ENCODE measurements at regions not wholly inside any gene's neighbourhood (a gene's known extent, or its start where the extent isn't known, plus 50 kb on each side); places are given as distances from the start of the nearest gene placed in this dataset.

DNA sequence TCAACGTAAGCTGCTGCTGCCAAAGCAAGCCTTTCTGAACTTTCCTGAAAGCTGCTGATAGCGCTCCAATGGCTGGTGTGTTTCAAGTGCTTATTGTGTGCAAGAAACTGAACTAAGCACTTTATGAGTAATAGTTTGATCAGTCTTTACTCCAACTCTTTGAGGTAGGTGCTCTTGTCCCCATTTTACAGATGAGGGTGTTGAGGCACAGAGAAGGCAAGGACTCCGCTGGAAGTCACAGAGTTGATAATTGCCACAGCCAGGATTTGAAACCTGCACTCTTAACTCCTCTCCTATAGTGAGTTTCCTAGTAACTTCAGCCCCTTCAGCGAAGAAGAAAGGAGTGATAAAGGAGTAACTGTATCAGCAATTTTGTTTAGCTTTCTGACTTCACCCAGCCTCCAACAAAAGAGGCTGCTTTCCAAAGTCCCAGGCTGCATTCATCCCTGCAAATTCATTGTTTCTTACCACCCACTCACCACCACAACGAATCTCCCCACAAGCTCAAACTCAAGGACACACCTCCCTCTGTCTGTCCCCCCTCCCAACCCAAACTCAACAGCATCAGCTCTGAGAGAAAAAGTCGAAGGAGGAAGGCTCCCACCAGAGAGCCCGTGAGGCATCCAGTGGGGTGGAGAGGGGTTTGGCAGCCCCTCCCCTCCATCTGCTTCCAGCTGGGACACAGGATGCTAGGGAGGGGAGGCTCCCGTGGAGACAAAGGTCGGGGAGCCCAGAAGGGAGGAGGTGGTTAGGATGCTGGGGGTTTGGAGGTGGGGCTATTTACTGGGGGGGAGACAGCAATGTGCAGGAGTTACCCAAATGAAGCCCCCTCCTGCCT lies 139.6 kb downstream of the NAV1 start:
- H3K4me1 ChIP-seq (replicated peaks): peaks cover 20% of the 10 kb centered on the region
- H3K27ac ChIP-seq: no peak overlapping the region
- H3K4me3 ChIP-seq: no peak overlapping the region
- peak in 1 of 2 experiments; percentile 41 for DNase-seq (ENCODE audit: low read depth in 1 of 2, low spot score in 2 of 2)
- H3K27me3 ChIP-seq (replicated peaks): no peaks in the 10 kb centered on the region
- H3K36me3 ChIP-seq: no peaks in the 10 kb centered on the region
- no peaks in the 10 kb centered on the region for H3K9me3 ChIP-seq (replicated peaks)

DNA sequence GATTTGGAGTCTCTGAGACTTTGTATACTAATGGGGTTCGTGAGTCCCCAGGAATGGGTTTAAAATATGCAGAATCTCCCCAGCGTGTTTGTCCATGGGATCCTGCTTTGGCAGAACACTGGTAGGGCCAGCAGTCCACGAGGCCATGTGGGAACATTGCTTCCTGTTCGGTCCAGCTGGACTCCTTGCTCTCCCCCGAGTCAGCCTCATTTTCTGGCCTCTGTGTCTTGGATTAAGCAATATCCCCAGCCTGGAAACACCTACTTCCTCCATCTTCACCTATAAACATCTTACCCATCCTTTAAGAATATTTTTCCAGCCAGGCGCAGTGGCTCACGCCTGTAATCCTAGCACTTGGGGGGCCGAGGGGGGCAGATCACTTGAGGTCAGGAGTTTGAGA lies 142.4 kb downstream of the NAV1 start:
- Histone ChIP-seq H3K4me3 (no peak overlapping the region), H3K9me3 (replicated peaks) (no peaks in the 10 kb centered on the region), H3K36me3 (no peaks in the 10 kb centered on the region), H3K27ac (no peak overlapping the region), H3K4me1 (replicated peaks) (peaks cover 15% of the 10 kb centered on the region), H3K27me3 (replicated peaks) (no peaks in the 10 kb centered on the region)
- no peak for DNase-seq (ENCODE audit: low read depth in 1 of 2, low spot score in 2 of 2)

DNA sequence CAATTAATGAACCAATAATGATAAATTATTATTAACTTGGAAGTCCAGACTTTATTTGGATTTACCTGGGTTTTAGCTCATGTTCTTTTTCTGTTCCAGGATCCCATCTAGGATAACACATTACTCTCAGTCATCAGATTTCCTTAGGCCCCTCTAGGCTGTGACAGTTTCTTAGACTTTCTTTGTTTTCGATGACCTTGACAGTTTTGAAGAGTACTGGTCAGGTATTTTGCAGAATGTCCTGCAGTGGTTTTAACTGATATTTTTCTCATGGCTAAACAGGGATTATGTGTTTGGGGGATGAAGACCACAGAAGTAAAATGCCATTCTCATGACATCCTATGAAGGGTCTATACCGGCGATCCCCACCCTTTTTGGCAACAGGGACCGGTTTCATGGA lies 144.0 kb downstream of the NAV1 start:
- DNase-seq (ENCODE audit: low read depth in 1 of 2, low spot score in 2 of 2): no peak
- peaks cover 9% of the 10 kb centered on the region for H3K4me1 ChIP-seq (replicated peaks)
- H3K27ac ChIP-seq: no peak overlapping the region
- H3K27me3 ChIP-seq (replicated peaks): no peaks in the 10 kb centered on the region
- no peak overlapping the region for H3K4me3 ChIP-seq
- H3K9me3 ChIP-seq (replicated peaks): no peaks in the 10 kb centered on the region
- H3K36me3 ChIP-seq: no peaks in the 10 kb centered on the region

DNA sequence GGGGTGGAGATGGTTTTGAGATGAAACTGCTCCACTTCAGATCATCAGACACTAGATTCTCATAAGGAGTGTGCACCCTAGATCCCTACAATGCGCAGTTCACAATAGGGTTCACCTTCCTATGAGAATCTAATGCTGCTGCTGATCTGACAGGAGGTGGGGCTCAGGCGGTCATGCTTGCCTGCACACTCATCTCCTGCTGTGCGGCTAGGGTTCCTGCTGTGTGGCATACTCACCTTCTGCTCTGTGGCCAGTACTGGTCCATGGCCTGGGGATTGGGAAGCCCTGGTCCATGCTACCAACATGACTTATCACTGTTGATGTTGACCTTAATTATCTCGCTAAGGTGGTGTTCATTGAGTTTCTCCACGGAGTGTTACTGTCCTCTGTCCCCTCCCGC lies 144.5 kb downstream of the NAV1 start:
- no peaks in the 10 kb centered on the region for H3K9me3 ChIP-seq (replicated peaks)
- no peaks in the 10 kb centered on the region for H3K27me3 ChIP-seq (replicated peaks)
- no peaks in the 10 kb centered on the region for H3K36me3 ChIP-seq
- peaks cover 5% of the 10 kb centered on the region for H3K4me1 ChIP-seq (replicated peaks)
- H3K27ac ChIP-seq: no peak overlapping the region
- no peak for DNase-seq (ENCODE audit: low read depth in 1 of 2, low spot score in 2 of 2)
- no peak overlapping the region for H3K4me3 ChIP-seq

DNA sequence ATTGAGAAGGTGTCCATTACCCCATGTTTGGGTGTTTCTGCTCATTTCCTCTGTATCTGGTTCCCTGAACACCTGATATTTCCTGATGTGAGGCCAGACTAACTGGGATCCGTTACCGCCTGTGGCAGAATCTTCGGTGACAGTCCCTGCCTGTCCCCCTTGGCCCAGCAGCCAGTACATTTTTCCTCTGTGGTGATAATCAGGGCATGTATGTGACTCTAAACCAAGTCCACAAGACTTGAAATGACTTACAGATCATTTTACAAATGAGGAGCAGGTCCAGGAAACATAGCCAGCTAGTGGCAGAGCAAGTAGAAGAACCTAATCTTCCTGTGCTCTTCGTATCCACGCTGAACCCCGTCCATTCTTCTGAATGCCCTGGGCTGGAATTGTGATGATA lies 143.5 kb upstream of the IPO9 start:
- Histone ChIP-seq H3K27me3 (replicated peaks) (no peaks in the 10 kb centered on the region), H3K36me3 (no peaks in the 10 kb centered on the region), H3K9me3 (replicated peaks) (no peaks in the 10 kb centered on the region), H3K4me1 (replicated peaks) (no peaks in the 10 kb centered on the region), H3K27ac (no peak overlapping the region), H3K4me3 (no peak overlapping the region)
- DNase-seq (ENCODE audit: low read depth in 1 of 2, low spot score in 2 of 2): no peak

DNA sequence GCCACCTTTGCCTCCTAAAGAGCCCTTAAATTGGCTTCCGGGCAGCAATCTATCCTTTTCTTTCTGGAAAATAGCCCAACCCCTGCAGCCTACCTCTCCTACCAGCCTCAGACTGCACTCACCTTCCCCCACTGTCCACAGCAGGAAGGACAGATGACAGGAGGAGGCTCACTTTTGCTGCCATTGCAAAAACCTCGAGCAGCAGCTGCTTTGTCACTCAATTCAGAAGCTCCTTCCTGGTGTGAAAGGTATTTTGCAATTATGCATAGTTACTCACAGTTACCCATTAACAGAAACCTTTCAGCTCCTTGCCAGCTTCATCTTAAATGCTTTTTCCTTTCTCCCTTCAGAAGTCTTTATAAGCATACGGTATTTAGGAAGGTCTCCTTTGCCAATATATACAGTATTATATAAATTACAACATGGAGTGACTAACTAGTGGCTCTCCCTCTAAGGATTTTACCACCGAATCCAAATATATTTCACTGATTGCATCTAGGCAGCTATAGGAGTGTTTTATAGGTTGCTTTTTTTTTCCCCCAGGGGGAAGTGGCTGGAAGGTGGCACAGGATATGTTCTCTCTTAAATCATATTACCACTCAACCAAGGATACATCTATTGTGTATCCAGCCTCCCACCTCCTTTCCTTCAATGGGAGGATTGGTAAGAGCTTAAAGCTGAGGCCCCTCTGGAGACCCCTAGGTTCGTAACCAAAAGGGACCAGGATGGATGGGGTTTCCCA lies 142.1 kb upstream of the IPO9 start:
- no peaks in the 10 kb centered on the region for H3K4me1 ChIP-seq (replicated peaks)
- no peak for DNase-seq (ENCODE audit: low read depth in 1 of 2, low spot score in 2 of 2)
- no peaks in the 10 kb centered on the region for H3K36me3 ChIP-seq
- H3K9me3 ChIP-seq (replicated peaks): no peaks in the 10 kb centered on the region
- H3K27me3 ChIP-seq (replicated peaks): no peaks in the 10 kb centered on the region
- H3K4me3 ChIP-seq: no peak overlapping the region
- no peak overlapping the region for H3K27ac ChIP-seq

DNA sequence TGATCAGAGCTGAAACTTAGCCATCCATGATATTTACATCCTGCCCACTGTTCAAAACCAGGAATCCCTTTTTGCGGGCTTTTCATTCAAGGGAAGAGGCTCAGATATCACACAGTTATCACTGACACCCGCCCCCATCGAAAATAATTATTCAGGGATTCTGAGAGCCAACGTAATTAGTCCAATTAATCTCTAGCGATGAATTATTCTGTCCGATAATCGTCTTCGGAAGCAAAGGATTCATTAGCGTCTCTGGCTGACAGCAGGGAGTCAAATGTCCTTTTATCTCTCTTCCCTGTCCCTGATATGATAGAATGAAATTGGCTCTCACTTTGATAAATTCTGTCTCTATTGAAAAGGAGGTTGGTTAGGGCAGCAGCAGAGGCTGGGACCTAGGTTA lies 140.4 kb upstream of the IPO9 start:
- no peaks in the 10 kb centered on the region for H3K4me1 ChIP-seq (replicated peaks)
- DNase-seq (ENCODE audit: low read depth in 1 of 2, low spot score in 2 of 2): no peak
- no peak overlapping the region for H3K27ac ChIP-seq
- H3K4me3 ChIP-seq: no peak overlapping the region
- H3K9me3 ChIP-seq (replicated peaks): no peaks in the 10 kb centered on the region
- H3K27me3 ChIP-seq (replicated peaks): no peaks in the 10 kb centered on the region
- H3K36me3 ChIP-seq: no peaks in the 10 kb centered on the region

DNA sequence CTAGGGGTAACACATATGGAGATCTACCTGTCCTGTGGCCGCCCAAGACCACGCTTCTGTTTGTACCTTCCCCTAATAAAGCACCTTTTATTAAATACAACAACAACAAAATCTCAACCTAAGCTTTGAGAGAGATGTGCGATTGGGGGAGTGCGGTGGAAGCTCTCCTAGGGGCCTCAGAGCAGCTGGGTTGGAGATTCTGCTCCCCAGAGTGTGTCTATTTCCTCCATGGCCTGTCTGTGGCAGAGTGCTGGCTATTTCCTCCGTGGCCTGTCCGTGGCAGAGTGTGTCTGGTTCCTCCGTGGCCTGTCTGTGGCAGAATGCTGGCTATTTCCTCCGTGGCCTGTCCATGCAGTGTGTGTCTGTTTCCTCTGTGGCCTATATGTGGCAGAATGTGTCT lies 139.3 kb upstream of the IPO9 start:
- no peaks in the 10 kb centered on the region for H3K9me3 ChIP-seq (replicated peaks)
- H3K36me3 ChIP-seq: no peaks in the 10 kb centered on the region
- H3K4me1 ChIP-seq (replicated peaks): peaks cover under 1% of the 10 kb centered on the region; the same call in 1 of the 2 replicates
- no peak for DNase-seq (ENCODE audit: low read depth in 1 of 2, low spot score in 2 of 2)
- no peaks in the 10 kb centered on the region for H3K27me3 ChIP-seq (replicated peaks)
- H3K27ac ChIP-seq: no peak overlapping the region
- no peak overlapping the region for H3K4me3 ChIP-seq

DNA sequence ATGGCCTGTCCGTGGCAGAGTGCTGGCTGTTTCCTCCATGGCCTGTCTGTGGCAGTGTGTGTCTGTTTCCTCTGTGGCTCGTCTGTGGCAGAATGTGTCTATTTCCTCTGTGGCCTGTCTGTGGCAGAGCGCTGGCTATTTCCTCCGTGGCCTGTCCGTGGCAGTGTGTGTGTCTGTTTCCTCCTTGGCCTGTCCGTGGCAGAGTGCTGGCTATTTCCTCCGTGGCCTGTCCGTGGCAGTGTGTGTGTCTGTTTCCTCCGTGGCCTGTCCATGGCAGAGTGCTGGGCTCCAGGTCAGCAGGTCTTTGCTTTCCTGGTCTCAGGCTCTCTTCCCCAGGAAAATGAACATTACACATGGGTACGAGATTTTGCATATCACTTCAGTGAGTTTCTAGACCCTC lies 138.4 kb upstream of the IPO9 start:
- no peak overlapping the region for H3K27ac ChIP-seq
- H3K9me3 ChIP-seq (replicated peaks): no peaks in the 10 kb centered on the region
- no peaks in the 10 kb centered on the region for H3K36me3 ChIP-seq
- peaks cover 7% of the 10 kb centered on the region for H3K4me1 ChIP-seq (replicated peaks)
- no peaks in the 10 kb centered on the region for H3K27me3 ChIP-seq (replicated peaks)
- no peak overlapping the region for H3K4me3 ChIP-seq
- DNase-seq (ENCODE audit: low read depth in 1 of 2, low spot score in 2 of 2): no peak

DNA sequence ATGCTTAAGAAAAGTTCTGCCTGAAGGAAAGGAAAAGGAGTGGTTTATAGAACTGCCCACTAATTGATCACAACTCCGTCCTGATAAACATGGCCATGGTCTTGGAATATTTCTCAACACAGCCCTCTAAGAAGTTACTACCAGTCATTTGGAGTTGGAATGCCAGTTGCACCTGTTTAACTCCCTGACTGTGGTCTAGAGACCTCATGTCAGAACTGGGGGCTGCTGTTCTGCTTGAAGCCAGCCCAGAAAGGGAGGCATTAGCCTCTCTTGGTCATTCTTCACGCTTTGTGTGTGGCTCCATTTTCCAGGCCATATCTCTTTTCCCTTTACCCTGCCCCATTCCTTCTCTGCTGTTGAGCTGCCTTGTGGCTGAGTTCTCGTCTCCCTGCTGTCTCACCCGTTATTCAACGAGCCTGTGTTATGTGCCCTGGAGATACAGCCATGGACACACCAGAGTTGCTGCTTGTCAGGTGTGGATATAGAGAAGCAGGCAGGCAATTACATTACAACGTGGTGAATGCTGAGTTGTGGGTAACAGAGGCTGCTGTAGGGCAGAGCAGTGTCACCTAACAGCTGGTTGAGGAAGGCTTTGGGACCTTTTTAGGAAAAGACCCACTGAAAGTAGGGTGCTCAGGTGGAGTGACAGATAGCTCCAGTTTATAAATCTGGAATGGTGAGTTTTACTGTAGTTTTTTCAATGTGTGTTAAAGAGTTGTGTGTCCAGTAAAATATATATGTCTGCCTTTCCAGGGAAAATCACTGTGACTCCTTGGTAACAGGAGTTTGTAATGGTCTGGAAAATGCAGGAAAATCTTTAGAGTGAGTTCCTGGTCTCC lies 137.0 kb upstream of the IPO9 start:
- Histone ChIP-seq H3K27ac (no peak overlapping the region), H3K4me1 (replicated peaks) (peaks cover 21% of the 10 kb centered on the region)

DNA sequence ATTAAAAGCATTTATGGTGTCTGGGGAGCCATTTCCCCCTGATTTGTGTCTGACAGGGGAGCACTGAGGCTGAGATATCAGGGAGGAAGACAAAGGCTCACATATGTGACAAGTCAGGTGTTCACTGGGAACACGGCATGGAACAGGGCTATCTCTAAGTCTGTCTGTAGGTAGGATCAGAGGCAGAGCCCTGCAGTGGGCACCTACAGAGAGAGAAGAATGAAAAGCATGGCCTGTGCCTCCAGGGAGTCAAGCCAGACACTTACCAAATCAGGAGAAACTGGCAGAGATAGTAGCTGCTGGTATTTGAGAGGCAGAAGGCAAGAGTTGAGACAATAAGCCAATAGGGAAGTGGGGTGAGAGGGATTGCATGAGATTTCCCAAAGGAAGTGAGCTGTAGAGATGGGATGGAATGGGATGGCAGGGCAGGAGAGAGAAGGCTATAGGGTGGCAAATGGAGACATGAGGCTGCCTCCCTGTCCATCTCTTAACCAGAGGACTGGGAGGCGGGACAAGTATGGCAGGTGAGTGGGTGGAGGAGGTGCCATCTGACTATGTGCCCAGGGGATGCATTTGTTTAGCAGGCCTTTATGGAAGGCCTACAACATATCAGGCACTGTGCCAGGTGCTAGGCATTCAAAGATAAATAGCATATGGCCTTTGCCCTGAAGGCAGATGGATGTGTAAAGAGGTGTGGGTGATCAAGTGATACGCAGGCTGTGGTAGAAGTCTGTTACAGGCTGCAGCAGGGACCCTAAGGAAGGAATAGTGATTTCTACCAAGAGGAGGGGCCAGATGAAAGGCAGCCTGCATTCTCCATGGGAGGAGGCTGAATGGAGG lies 136.2 kb upstream of the IPO9 start:
- H3K9me3 ChIP-seq (replicated peaks): no peaks in the 10 kb centered on the region
- no peak overlapping the region for H3K27ac ChIP-seq
- H3K27me3 ChIP-seq (replicated peaks): no peaks in the 10 kb centered on the region
- H3K36me3 ChIP-seq: no peaks in the 10 kb centered on the region
- no peak overlapping the region for H3K4me3 ChIP-seq
- H3K4me1 ChIP-seq (replicated peaks): peaks cover 27% of the 10 kb centered on the region
- DNase-seq (ENCODE audit: low read depth in 1 of 2, low spot score in 2 of 2): no peak

More for the DNA sequence above, 137.0 kb upstream of the IPO9 start:
- DNase-seq (ENCODE audit: low read depth in 1 of 2, low spot score in 2 of 2): no peak
- no peak overlapping the region for H3K4me3 ChIP-seq
- H3K36me3 ChIP-seq: no peaks in the 10 kb centered on the region
- H3K9me3 ChIP-seq (replicated peaks): no peaks in the 10 kb centered on the region
- H3K27me3 ChIP-seq (replicated peaks): no peaks in the 10 kb centered on the region

DNA sequence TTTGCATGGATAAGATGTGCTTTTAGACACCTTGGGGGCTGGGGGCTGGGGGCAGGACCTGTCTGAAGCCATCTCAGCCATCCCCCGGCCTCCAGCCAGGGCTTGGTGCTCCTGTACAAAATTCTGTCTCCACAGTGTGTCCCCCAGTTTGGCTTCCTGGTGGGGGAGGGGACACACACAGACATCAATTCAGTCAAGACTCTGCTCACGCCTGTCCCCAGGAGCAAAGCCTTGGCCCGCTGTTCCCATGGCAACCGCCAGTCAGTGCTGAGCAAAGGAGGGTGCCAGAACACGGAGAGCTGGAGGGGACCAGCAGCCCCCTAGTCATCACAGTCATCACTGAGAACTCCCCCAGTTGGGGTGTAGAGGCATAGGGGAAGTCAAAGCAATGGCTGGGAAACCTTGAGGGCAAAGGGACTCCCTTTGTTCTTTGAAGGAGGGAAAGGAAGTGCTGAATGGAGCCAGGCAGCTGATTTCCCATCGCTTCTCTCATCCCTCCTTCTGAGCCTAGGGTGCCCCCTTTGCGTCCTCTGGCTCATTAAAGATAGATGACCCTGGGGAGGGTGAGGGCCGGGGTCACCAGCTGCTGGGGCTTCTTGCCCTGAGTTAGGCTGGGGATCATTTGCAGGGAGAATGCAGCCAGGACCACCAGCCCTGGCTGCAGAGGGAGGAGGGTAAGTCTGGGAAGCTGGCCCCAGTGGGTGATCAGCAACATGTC lies 134.9 kb upstream of the IPO9 start:
- H3K36me3 ChIP-seq: no peaks in the 10 kb centered on the region
- no peak for DNase-seq (ENCODE audit: low read depth in 1 of 2, low spot score in 2 of 2)
- H3K27ac ChIP-seq: no peak overlapping the region
- peaks cover 27% of the 10 kb centered on the region for H3K4me1 ChIP-seq (replicated peaks)
- no peak overlapping the region for H3K4me3 ChIP-seq
- no peaks in the 10 kb centered on the region for H3K9me3 ChIP-seq (replicated peaks)
- H3K27me3 ChIP-seq (replicated peaks): no peaks in the 10 kb centered on the region

All from SJSA1 (cell line).